NOMO-1 treated with dmso at 0.1 percent for 144 hours (cell line): ENCODE measurements at regions not wholly inside any gene's neighbourhood (a gene's known extent, or its start where the extent isn't known, plus 50 kb on each side); places are given as distances from the start of the nearest gene placed in this dataset.
A peak's percentile ranks its signal among the peaks of the same experiment; 100 is the strongest.
"Not testable (repeated sequence)": the region's sequence is repeated elsewhere in the genome, so short reads cannot be mapped to it uniquely, and the experiment has no call there.

Source experiments
- DNase-seq: peaks from one replicate; lab custom pipeline; 2025; ENCODE audit not compliant: unreplicated experiment; lab: John Stamatoyannopoulos, UW

- DNase-seq = no peak
These were observed 67.0 kb upstream of the EDEM3 start for GRCh38 chr1:184821658-184822057.

GRCh38 chr1:184820956-184821355, 66.3 kb upstream of the EDEM3 start:
- DNase-seq = no peak

GRCh38 chr1:184820218-184820750, 65.6 kb upstream of the EDEM3 start:
- no peak for DNase-seq

- no peak for DNase-seq
These were observed 64.0 kb upstream of the EDEM3 start for GRCh38 chr1:184818646-184819045.

- not testable (repeated sequence) for DNase-seq
These were observed 62.3 kb upstream of the EDEM3 start for GRCh38 chr1:184817003-184817402.

- no peak for DNase-seq
These were observed 59.0 kb upstream of the EDEM3 start for GRCh38 chr1:184813528-184814089.

- DNase-seq = no peak
These were observed 56.9 kb upstream of the EDEM3 start for GRCh38 chr1:184811439-184812111.

GRCh38 chr1:184810735-184811343, 56.2 kb upstream of the EDEM3 start:
- DNase-seq = no peak

GRCh38 chr1:184806296-184806721, 51.7 kb upstream of the EDEM3 start:
- DNase-seq = peak; percentile 81

- DNase-seq = peak; percentile 57
These were observed 51.1 kb upstream of the EDEM3 start for GRCh38 chr1:184805667-184806295.
